ENCODE measurements at regions not wholly inside any gene's neighbourhood (a gene's known extent, or its start where the extent isn't known, plus 50 kb on each side); places are given as distances from the start of the nearest gene placed in this dataset.
"Not testable (repeated sequence)": the region's sequence is repeated elsewhere in the genome, so short reads cannot be mapped to it uniquely, and the experiment has no call there.

DNA sequence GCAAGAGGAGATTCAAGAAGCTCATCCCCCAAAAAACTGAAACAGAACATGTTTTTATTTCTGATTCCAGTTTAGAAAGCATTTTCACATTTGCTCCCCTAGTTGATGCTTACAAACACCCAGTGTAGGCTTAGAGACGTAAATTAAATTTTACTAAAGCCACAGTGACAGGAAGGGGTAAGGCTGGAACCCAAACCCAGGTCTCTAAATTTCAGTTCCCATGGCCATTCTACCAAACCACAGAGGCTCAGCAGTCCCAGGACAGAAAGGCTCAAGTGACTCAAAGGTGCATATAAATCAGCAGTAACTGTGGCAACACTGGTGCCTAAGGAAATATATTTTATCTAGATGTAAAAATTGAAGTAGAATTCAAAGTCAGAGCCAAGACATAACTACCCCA is 128.7 kb downstream of the CEP120 start:
- H3K4me1 Mint-ChIP-seq (ENCODE audit: low read depth), result peaks cover 6% of the 10 kb centered on the region
- ATAC-seq (replicated peaks in 1 of 2) (no peak), DNase-seq (no peak)
- H3K27me3 Mint-ChIP-seq (ENCODE audit: low read depth), result peaks cover 16% of the 10 kb centered on the region
- H3K36me3 Mint-ChIP-seq (ENCODE audit: insufficient read depth in 2 of 2), result no peaks in the 10 kb centered on the region
- no peak overlapping the region for H3K4me3 Mint-ChIP-seq
- peaks cover under 1 to 1% of the 10 kb centered on the region in 2 donors for H3K9me3 Mint-ChIP-seq
- no peak overlapping the region for H3K27ac Mint-ChIP-seq

DNA sequence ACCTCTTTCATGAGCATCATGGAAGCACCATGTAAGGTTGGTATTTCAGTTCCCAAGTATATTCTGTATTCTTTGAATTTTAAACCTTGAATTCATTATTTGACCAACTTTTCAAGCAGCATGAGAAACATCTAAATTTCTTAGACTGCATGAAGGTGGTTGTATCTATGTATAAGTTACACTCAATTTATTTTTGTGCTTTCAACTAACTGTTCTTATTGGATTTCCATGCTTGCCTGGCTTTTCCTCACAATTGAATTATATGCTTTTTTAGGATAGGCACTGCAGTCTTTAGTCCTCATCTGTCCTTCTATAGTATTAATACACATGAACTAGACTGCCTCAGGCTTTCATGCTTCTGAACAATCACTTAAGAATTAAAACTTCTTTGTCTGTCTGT is 134.0 kb downstream of the CEP120 start:
- Mint-ChIP-seq H3K4me3 (no peak overlapping the region), H3K4me1 (ENCODE audit: low read depth) (no peaks in the 10 kb centered on the region), H3K27ac (no peak overlapping the region), H3K27me3 (ENCODE audit: low read depth) (peaks cover 38% of the 10 kb centered on the region), H3K36me3 (ENCODE audit: insufficient read depth in 2 of 2) (no peaks in the 10 kb centered on the region), H3K9me3 (no peaks in the 10 kb centered on the region)
- DNase-seq, result no peak
- no peak for ATAC-seq (replicated peaks in 1 of 2)

DNA sequence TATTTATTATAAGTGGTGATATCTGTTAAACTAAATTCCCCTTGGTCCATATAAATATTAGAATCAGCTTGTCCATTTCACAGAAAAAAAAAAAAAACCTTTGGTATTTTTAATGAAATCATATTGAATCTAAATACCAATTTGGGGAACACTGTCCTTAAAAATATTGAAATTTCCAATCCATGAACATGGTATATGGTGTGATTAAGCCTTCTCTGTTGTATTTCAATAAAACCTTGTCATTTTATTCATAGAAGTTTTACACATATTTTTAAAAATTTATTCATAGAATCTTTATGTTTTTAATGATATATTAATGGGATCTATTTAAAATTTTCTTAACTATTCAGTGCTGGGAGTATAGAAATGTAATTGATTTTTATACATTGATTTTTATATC is 135.3 kb downstream of the CEP120 start:
- Mint-ChIP-seq H3K4me1 (ENCODE audit: low read depth) (no peaks in the 10 kb centered on the region), H3K27me3 (ENCODE audit: low read depth) (peaks cover 48% of the 10 kb centered on the region), H3K27ac (no peak overlapping the region), H3K4me3 (no peak overlapping the region), H3K9me3 (no peaks in the 10 kb centered on the region), H3K36me3 (ENCODE audit: insufficient read depth in 2 of 2) (no peaks in the 10 kb centered on the region)
- DNase-seq, result no peak
- ATAC-seq (replicated peaks in 1 of 2), result no peak

DNA sequence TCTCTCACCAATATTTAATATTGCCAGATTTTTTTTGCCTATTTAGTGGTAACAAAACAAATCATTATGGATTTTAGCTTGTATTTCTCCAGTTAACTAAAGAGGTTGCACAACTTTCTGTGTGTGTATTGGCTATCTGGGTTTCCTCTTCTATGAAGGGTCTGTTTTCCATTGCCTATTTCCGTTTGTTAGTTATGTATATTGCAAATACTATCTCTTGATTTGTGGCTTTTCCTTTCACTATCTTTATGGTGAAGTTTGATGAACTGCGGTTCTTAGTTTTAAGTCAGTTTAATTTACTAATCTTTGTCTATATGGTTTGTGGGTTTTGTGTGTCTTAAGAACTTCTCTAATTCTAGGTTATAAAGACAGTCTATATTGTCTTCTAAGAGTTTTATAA is 136.3 kb downstream of the CEP120 start:
- peaks cover 50% of the 10 kb centered on the region for H3K27me3 Mint-ChIP-seq (ENCODE audit: low read depth)
- no peaks in the 10 kb centered on the region for H3K36me3 Mint-ChIP-seq (ENCODE audit: insufficient read depth in 2 of 2)
- DNase-seq, result no peak
- no peak for ATAC-seq (replicated peaks in 1 of 2)
- no peak overlapping the region for H3K27ac Mint-ChIP-seq
- H3K4me1 Mint-ChIP-seq (ENCODE audit: low read depth), result no peaks in the 10 kb centered on the region
- H3K9me3 Mint-ChIP-seq, result no peaks in the 10 kb centered on the region
- no peak overlapping the region for H3K4me3 Mint-ChIP-seq

DNA sequence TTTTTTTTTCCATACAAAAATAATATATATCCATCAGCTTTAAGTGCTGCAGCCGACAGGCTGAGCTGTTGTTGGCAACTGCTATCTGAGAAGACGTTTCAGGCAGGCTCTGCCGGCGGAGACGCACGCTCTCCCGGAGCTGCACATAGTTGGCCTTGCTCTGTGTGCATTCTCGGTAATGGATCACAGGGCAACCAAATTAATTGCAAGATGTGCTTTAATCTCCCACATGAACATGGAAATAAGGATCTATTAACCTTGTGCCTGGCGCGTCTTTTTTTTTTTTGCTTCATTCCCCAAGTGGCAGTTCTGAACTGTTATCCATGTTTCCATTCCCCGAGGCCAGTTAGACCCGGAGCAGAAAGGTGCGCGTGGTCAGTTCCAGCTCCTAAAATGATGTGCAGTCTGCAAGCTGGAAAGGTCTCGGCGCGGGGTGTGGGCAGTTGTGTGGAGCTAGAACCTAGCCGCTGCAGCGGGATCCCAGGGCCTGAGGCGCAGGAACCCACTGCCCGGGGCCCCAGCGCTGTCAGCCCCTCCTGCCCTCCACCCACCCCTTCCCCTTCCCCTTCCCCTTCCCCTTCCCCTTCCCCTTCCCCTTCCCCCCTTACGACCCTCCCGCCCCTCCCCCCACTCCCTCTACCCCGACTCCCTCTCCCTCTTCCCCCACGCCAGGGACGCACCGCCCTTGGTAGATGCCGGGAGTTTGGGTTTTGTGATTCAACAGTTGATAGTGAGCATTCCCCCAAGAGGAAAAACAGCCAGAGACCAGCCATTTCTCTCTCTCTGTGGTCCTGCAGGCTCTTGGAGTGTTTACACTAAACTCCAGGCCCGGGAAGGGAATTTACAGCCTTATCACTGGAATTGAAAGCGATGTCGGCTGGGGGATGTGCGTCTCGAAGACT is 137.8 kb downstream of the CEP120 start:
- H3K27me3 Mint-ChIP-seq (ENCODE audit: low read depth), result peaks cover 50% of the 10 kb centered on the region
- no peaks in the 10 kb centered on the region for H3K36me3 Mint-ChIP-seq (ENCODE audit: insufficient read depth in 2 of 2)
- H3K27ac Mint-ChIP-seq, result no peak overlapping the region
- H3K9me3 Mint-ChIP-seq, result no peaks in the 10 kb centered on the region
- ATAC-seq (replicated peaks in 1 of 2) (no peak), DNase-seq (no peak)
- H3K4me3 Mint-ChIP-seq, result no peak overlapping the region
- H3K4me1 Mint-ChIP-seq (ENCODE audit: low read depth), result no peaks in the 10 kb centered on the region

DNA sequence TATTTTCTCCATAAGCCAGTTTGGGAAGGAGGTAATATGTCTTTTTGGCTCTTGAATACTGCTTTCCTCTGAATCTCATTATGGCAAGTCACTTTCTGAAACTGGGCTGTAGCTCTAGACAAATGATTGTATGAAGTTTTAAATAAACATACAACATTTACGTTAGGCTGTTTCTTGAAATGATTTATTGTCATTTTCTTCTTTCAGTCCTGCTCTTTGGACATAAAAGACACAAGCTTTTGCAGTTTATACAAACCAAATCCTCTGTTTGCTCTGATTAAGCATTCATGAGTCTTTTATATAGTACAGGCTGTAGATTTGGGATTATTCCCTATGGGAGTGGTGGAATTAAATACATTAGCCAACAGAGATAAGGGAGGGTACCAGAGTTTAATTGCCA is 139.7 kb downstream of the CEP120 start:
- ATAC-seq (replicated peaks in 1 of 2) (no peak), DNase-seq (no peak)
- no peaks in the 10 kb centered on the region for H3K36me3 Mint-ChIP-seq (ENCODE audit: insufficient read depth in 2 of 2)
- H3K4me1 Mint-ChIP-seq (ENCODE audit: low read depth), result no peaks in the 10 kb centered on the region
- H3K27me3 Mint-ChIP-seq (ENCODE audit: low read depth), result peaks cover 43% of the 10 kb centered on the region
- no peak overlapping the region for H3K4me3 Mint-ChIP-seq
- no peaks in the 10 kb centered on the region for H3K9me3 Mint-ChIP-seq
- H3K27ac Mint-ChIP-seq, result no peak overlapping the region

DNA sequence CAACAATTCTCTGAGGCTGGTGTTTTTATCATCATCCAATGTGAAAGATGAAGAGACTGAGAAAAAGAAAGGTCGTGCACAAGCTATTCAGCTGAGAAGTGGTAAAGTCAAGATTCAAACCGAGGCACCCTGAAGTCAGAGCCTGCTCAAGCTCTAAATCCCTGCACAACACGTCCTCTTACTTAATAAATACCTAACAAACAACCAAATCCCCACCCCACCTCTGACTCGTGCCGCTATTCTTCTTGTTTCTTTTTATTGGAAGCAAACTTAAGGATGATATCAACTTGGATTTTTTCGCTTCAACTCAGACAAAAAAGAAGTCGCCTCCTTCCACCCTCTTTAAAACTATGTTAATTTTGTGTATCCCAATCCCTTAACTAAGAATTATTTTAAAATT is 140.2 kb downstream of the CEP120 start:
- Mint-ChIP-seq H3K36me3 (ENCODE audit: insufficient read depth in 2 of 2) (no peaks in the 10 kb centered on the region), H3K4me3 (no peak overlapping the region), H3K27me3 (ENCODE audit: low read depth) (peaks cover 43% of the 10 kb centered on the region), H3K27ac (no peak overlapping the region), H3K4me1 (ENCODE audit: low read depth) (no peaks in the 10 kb centered on the region), H3K9me3 (no peaks in the 10 kb centered on the region)
- no peak for ATAC-seq (replicated peaks in 1 of 2)
- no peak for DNase-seq

DNA sequence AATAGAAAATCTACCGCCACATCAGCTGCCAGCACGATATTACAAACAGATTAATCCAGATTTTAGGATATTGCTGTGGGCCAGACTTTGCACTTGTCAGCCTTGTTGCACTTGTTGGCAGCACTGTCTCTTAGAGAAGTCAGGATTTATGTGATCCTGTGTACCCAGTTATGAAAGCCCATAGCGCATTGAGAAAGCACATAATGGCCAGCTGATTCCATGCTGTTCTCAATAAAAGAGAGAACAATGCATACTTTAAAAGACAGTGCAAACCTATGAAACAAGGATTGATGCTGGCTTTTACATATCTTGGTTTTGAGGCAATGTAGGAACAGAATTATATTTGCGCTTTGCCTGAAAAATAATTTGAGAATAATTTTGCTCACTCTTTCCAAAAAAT is 140.8 kb downstream of the CEP120 start:
- Mint-ChIP-seq H3K27ac (no peak overlapping the region), H3K4me3 (no peak overlapping the region), H3K27me3 (ENCODE audit: low read depth) (peaks cover 43% of the 10 kb centered on the region), H3K9me3 (no peaks in the 10 kb centered on the region), H3K4me1 (ENCODE audit: low read depth) (no peaks in the 10 kb centered on the region), H3K36me3 (ENCODE audit: insufficient read depth in 2 of 2) (no peaks in the 10 kb centered on the region)
- ATAC-seq (replicated peaks in 1 of 2) (no peak), DNase-seq (no peak)

DNA sequence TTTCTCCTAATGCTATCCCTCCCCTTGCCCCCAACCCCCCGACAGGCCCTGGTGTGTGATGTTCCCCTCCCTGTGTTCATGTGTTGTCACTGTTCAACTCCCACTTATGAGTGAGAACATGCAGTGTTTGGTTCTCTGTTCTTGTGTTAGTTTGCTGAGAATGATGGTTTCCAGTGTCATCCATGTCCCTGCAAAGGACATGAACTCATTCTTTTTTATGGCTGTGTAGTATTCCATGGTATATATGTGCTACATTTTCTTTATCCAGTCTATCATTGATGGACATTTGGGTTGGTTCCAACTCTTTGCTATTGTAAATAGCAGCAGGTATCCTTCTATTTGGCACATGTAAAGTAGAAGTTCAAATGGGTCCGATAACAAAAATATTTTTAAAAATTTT is 142.3 kb downstream of the CEP120 start:
- H3K4me3 Mint-ChIP-seq; DNase-seq; H3K9me3 Mint-ChIP-seq; H3K36me3 Mint-ChIP-seq (ENCODE audit: insufficient read depth in 2 of 2); H3K4me1 Mint-ChIP-seq (ENCODE audit: low read depth); H3K27ac Mint-ChIP-seq; ATAC-seq (replicated peaks in 1 of 2): not testable (repeated sequence)
- H3K27me3 Mint-ChIP-seq (ENCODE audit: low read depth), result peaks cover 28% of the 10 kb centered on the region

DNA sequence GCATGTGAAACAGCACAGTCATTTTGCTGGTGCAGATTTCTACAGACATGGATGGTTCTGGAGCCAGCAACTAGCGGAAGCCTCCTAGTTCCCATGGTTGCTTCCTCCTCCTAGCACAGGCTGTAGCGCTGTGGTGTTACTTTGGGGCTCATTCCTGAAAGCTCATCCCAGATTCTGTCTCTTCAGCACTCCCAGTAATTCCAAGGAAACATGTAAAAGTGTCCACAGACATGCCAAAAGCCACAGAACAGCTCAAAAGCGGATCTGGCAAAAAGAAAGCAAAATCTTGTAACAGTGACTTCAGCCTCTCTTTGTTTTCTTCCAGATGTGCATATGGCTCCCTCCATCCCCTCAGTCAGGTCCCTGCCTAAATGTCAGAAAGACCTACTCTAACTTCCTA is 144.1 kb downstream of the CEP120 start:
- no peak overlapping the region for H3K27ac Mint-ChIP-seq
- ATAC-seq (replicated peaks in 1 of 2), result no peak
- DNase-seq, result no peak
- H3K9me3 Mint-ChIP-seq, result no peaks in the 10 kb centered on the region
- H3K36me3 Mint-ChIP-seq (ENCODE audit: insufficient read depth in 2 of 2), result no peaks in the 10 kb centered on the region
- H3K4me3 Mint-ChIP-seq, result no peak overlapping the region
- peaks cover 13% of the 10 kb centered on the region for H3K27me3 Mint-ChIP-seq (ENCODE audit: low read depth)
- H3K4me1 Mint-ChIP-seq (ENCODE audit: low read depth), result no peaks in the 10 kb centered on the region

DNA sequence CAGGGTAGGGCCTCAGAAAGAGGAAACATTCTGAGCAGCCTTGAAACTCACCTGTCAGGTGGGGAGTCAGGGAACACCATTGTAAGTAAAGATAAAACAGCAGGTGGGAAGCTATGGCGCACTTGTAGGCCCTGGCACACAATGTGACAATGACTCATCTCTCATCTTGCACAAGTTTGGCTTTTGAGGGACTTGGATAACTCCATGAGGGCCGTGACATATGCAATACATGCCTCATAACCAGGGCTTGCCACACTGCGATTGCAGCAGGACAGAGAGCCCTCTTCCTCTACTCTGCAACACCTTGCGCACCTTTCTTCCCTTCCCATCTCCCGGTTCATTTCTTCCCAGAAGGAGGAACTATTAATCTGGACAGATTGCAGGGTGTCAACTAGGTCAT is 144.9 kb downstream of the CEP120 start:
- H3K36me3 Mint-ChIP-seq (ENCODE audit: insufficient read depth in 2 of 2), result no peaks in the 10 kb centered on the region
- H3K27me3 Mint-ChIP-seq (ENCODE audit: low read depth), result peaks cover 6% of the 10 kb centered on the region
- no peaks in the 10 kb centered on the region for H3K9me3 Mint-ChIP-seq
- H3K4me1 Mint-ChIP-seq (ENCODE audit: low read depth), result no peaks in the 10 kb centered on the region
- no peak overlapping the region for H3K4me3 Mint-ChIP-seq
- H3K27ac Mint-ChIP-seq, result no peak overlapping the region
- ATAC-seq (replicated peaks in 1 of 2), result no peak
- no peak for DNase-seq

DNA sequence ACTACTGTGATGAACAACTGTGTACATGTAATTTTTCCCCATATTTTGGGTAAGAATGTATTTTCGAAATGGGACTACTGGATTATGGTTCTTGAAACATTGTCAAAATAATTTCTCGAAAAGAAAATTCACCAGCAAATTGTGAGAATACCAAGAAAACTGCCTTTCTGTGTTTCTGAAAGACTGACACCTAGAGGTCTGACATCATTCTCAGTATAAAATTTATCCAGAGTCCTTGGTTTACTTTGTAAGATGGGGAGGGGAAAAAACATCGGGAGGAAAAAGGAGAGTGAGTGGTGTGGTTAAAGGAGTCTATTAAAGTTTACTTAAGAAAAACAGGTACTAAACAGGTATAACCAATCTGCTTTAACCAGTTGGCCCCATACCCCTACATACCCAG is 149.2 kb downstream of the CEP120 start:
- DNase-seq, result no peak
- ATAC-seq (replicated peaks in 1 of 2), result no peak
- H3K4me3 Mint-ChIP-seq, result no peak overlapping the region
- no peaks in the 10 kb centered on the region for H3K36me3 Mint-ChIP-seq (ENCODE audit: insufficient read depth in 2 of 2)
- H3K27ac Mint-ChIP-seq, result no peak overlapping the region
- no peaks in the 10 kb centered on the region for H3K27me3 Mint-ChIP-seq (ENCODE audit: low read depth)
- H3K4me1 Mint-ChIP-seq (ENCODE audit: low read depth), result no peaks in the 10 kb centered on the region
- no peaks in the 10 kb centered on the region for H3K9me3 Mint-ChIP-seq

DNA sequence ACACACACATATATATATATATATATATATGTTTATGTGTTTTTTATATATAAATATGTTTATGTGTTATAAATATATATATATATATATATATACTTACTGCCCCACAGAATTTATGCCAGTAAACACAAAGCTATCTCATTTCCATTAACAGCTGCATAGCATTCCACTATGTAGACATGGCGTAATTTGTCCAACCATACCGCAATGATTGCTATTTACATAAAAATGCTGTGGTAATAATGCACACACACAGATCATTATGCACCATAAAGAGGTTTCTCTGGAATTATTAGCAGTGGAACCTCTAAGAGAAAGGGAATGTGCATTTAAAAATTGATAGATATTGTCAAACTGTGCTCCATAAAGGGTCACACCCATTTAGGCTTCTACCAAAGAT is 150.1 kb downstream of the CEP120 start:
- Mint-ChIP-seq H3K4me3 (no peak overlapping the region), H3K4me1 (ENCODE audit: low read depth) (no peaks in the 10 kb centered on the region), H3K27ac (no peak overlapping the region), H3K36me3 (ENCODE audit: insufficient read depth in 2 of 2) (no peaks in the 10 kb centered on the region), H3K9me3 (no peaks in the 10 kb centered on the region), H3K27me3 (ENCODE audit: low read depth) (no peaks in the 10 kb centered on the region)
- ATAC-seq (replicated peaks in 1 of 2) (no peak), DNase-seq (no peak)

DNA sequence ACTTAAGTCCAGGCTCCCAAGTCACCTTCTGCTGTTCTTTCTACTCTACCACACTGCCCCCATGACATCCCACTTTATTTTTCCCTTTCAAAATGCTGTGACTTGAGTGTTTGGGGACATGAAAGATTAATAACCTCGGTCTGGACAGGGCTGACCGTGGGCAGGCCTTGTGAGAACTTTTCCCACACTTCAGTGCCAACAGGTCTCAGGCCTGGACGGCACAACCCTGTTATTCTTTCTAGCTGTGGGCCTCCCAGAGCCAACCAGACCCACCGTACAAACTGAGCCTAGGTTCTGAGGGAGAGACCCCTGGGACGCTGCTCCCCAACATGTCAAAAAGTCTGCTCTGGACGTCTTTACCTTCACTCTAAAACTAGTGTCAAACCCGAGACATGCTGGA is 153.4 kb downstream of the CEP120 start:
- H3K9me3 Mint-ChIP-seq, result no peaks in the 10 kb centered on the region
- H3K27ac Mint-ChIP-seq, result no peak overlapping the region
- H3K36me3 Mint-ChIP-seq (ENCODE audit: insufficient read depth in 2 of 2), result no peaks in the 10 kb centered on the region
- no peaks in the 10 kb centered on the region for H3K27me3 Mint-ChIP-seq (ENCODE audit: low read depth)
- DNase-seq, result no peak
- no peak overlapping the region for H3K4me3 Mint-ChIP-seq
- no peak for ATAC-seq (replicated peaks in 1 of 2)
- no peaks in the 10 kb centered on the region for H3K4me1 Mint-ChIP-seq (ENCODE audit: low read depth)
